Prostate gland (tissue), 2 donors: ENCODE measurements at regions not wholly inside any gene's neighbourhood (a gene's known extent, or its start where the extent isn't known, plus 50 kb on each side); places are given as distances from the start of the nearest gene placed in this dataset.

ENCODE experiments used
- DNase-seq: peaks from one replicate; pipeline ENCODE4 v3.0.0-alpha.2; 2019; ENCODE audit warnings: low spot score
- H3K27ac ChIP-seq, 2 donors: fragments of 200-600 bp; sonication (generic); 2 replicates each; pipeline ENCODE4 v1.5.1; 2017 to 2019
- H3K27me3 ChIP-seq: fragments of 200-600 bp; sonication (generic); replicated peaks from 2 replicates; pipeline ENCODE4 v1.5.1; 2019; ENCODE audit not compliant: insufficient read depth
- H3K36me3 ChIP-seq, 2 donors: fragments of 200-600 bp; sonication (generic); 1 replicate in 1 of 2; 2 replicates in 1 of 2; pipeline versions ENCODE4 v1.5.1 to v1.8.1; 2017 to 2019
- H3K4me1 ChIP-seq: fragments of 200-600 bp; sonication (generic); replicated peaks from 2 replicates; pipeline ENCODE4 v1.5.1; 2019
- H3K4me3 ChIP-seq, 2 donors: fragments of 200-600 bp; sonication (generic); 2 replicates each; pipeline ENCODE4 v1.5.1; 2017 to 2019
- H3K9me3 ChIP-seq: fragments of 200-600 bp; sonication (generic); 2 replicates; pipeline ENCODE4 v1.5.1; 2017
- CTCF ChIP-seq, 4 experiments: fragments of 200-600 bp in 2 of 4; fragments of 450-650 bp in 2 of 4; sonication (generic) in 2 of 4; IDR thresholded peaks; 1 replicate in 3 of 4; 2 replicates in 1 of 4; pipeline ENCODE4 v1.5.1; 2016 to 2019; ENCODE audit warnings: antibody characterized with exemption in 4 of 4, mild to moderate bottlenecking in 2 of 4, moderate library complexity in 2 of 4
- POLR2A ChIP-seq: fragments of 450-650 bp; IDR thresholded peaks from one replicate; pipeline ENCODE4 v1.6.1; 2016; ENCODE audit warnings: antibody characterized with exemption, mild to moderate bottlenecking
- POLR2AphosphoS5 ChIP-seq: sonication (generic); formaldehyde crosslinking; IDR thresholded peaks from one replicate; pipeline ENCODE4 v1.6.1; 2017; ENCODE audit warnings: antibody characterized with exemption
- WGBS: methylation state at CpG from one replicate; pipeline ENCODE4 v1.1.5; 2018; 5-methylcytosine and 5-hydroxymethylcytosine counted together
- intact Hi-C: fragments of 100-400 bp; cut with DNase I; formaldehyde crosslinking; loops from one replicate; pipeline ENCODE4 v1.14.2; 2022

- Histone ChIP-seq H3K27ac (no peak overlapping the region), H3K27me3 (no peaks in the 10 kb centered on the region), H3K4me3 (no peak overlapping the region), H3K9me3 (no peaks in the 10 kb centered on the region), H3K4me1 (no peaks in the 10 kb centered on the region), H3K36me3 (no peaks in the 10 kb centered on the region)
- intact Hi-C loops: no loop called here
- 62% methylated on average over 5 of the region's 5 CpGs for WGBS
- DNase-seq: no peak
- no peak for TF ChIP-seq POLR2A
- TF ChIP-seq CTCF (IDR thresholded peaks at IDR 0.05): no peak
- no peak for TF ChIP-seq POLR2AphosphoS5
Observed at GRCh38 chr13:84445776-84446175, 563.5 kb upstream of the SLITRK1 start.

- Histone ChIP-seq H3K4me1 (no peaks in the 10 kb centered on the region), H3K4me3 (no peak overlapping the region), H3K27me3 (no peaks in the 10 kb centered on the region), H3K36me3 (no peaks in the 10 kb centered on the region), H3K9me3 (no peaks in the 10 kb centered on the region), H3K27ac (no peak overlapping the region)
- DNase-seq: no peak
- intact Hi-C loops: no loop called here
- TF ChIP-seq CTCF (IDR thresholded peaks at IDR 0.05) (no peak), POLR2AphosphoS5 (no peak), POLR2A (no peak)
Observed at GRCh38 chr13:84443463-84443862, 561.2 kb upstream of the SLITRK1 start.

GRCh38 chr13:84439108-84439507 is 556.8 kb upstream of the SLITRK1 start:
- 100% methylated on average over 1 of the region's 1 CpG for WGBS
- H3K27ac ChIP-seq: no peak overlapping the region
- no peak for DNase-seq
- TF ChIP-seq CTCF (IDR thresholded peaks at IDR 0.05) (no peak), POLR2AphosphoS5 (no peak), POLR2A (no peak)
- H3K27me3 ChIP-seq: no peaks in the 10 kb centered on the region
- H3K36me3 ChIP-seq: no peaks in the 10 kb centered on the region
- intact Hi-C loops: no loop called here
- H3K4me1 ChIP-seq: no peaks in the 10 kb centered on the region
- no peaks in the 10 kb centered on the region for H3K9me3 ChIP-seq
- H3K4me3 ChIP-seq: no peak overlapping the region

- no peak for TF ChIP-seq CTCF (IDR thresholded peaks at IDR 0.05)
- TF ChIP-seq POLR2A: no peak
- intact Hi-C loops: no loop called here
- no peak overlapping the region for H3K27ac ChIP-seq
- 93% methylated on average over 2 of the region's 2 CpGs for WGBS
- H3K4me3 ChIP-seq: no peak overlapping the region
- H3K27me3 ChIP-seq: no peaks in the 10 kb centered on the region
- no peaks in the 10 kb centered on the region for H3K4me1 ChIP-seq
- DNase-seq: no peak
- no peaks in the 10 kb centered on the region for H3K36me3 ChIP-seq
- H3K9me3 ChIP-seq: no peaks in the 10 kb centered on the region
Observed at GRCh38 chr13:84433024-84433423, 550.8 kb upstream of the SLITRK1 start.

- no peak for TF ChIP-seq POLR2A
- TF ChIP-seq CTCF (IDR thresholded peaks at IDR 0.05): no peak
- no peak for TF ChIP-seq POLR2AphosphoS5
Observed at GRCh38 chr13:84431646-84432045, 549.4 kb upstream of the SLITRK1 start.

More at GRCh38 chr13:84431646-84432045, 549.4 kb upstream of the SLITRK1 start:
- no peaks in the 10 kb centered on the region for H3K27me3 ChIP-seq
- WGBS: 79% methylated on average over 1 of the region's 1 CpG
- intact Hi-C loops: no loop called here
- no peaks in the 10 kb centered on the region for H3K9me3 ChIP-seq
- H3K27ac ChIP-seq: no peak overlapping the region
- H3K4me3 ChIP-seq: no peak overlapping the region
- H3K36me3 ChIP-seq: no peaks in the 10 kb centered on the region
- DNase-seq: no peak
- no peaks in the 10 kb centered on the region for H3K4me1 ChIP-seq
